DOHH2 (cell line): ENCODE measurements at regions not wholly inside any gene's neighbourhood (a gene's known extent, or its start where the extent isn't known, plus 50 kb on each side); places are given as distances from the start of the nearest gene placed in this dataset.

Source experiments
- EZH2phosphoT487 ChIP-seq: fragments of 200-600 bp; sonication (generic); IDR thresholded peaks from 2 replicates; pipeline ENCODE4 v1.6.1; 2017; ENCODE audit warnings: borderline replicate concordance, mild to moderate bottlenecking, antibody characterized with exemption, low read length, moderate library complexity, mixed read lengths
- TF ChIP-seq, protein P1 (sequence below): fragments of 200-600 bp; sonication (generic); IDR thresholded peaks from one replicate; pipeline ENCODE4 v1.5.1; 2014; ENCODE audit warnings: antibody characterized with exemption, mild to moderate bottlenecking, low read depth, low read length; ENCODE audit not compliant: poor library complexity, severe bottlenecking

DNA sequence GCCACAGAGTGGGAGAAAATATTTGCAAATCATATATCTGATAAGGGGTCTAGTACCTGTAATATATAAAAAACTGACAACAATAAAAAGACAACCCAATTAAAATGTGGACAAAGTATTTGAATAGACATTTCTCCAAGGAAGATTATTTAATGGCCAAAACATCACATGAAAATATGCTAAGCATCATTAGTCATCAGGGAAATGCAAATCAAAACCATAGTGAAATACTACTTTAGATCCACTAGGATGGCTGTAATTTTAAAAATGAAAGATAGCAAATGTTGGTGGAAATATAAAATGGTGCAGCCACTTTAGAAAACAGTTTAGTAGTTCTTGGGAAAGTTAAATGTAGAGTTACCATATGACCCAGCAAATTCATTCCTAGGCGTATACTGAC lies 118.7 kb upstream of the KIF26B start:
- no peak for TF ChIP-seq EZH2phosphoT487
- TF ChIP-seq, protein P1, sequence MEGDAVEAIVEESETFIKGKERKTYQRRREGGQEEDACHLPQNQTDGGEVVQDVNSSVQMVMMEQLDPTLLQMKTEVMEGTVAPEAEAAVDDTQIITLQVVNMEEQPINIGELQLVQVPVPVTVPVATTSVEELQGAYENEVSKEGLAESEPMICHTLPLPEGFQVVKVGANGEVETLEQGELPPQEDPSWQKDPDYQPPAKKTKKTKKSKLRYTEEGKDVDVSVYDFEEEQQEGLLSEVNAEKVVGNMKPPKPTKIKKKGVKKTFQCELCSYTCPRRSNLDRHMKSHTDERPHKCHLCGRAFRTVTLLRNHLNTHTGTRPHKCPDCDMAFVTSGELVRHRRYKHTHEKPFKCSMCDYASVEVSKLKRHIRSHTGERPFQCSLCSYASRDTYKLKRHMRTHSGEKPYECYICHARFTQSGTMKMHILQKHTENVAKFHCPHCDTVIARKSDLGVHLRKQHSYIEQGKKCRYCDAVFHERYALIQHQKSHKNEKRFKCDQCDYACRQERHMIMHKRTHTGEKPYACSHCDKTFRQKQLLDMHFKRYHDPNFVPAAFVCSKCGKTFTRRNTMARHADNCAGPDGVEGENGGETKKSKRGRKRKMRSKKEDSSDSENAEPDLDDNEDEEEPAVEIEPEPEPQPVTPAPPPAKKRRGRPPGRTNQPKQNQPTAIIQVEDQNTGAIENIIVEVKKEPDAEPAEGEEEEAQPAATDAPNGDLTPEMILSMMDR, result no peak
